Mesenchymal stem cell (in vitro differentiated cells and primary cell): ENCODE measurements at regions not wholly inside any gene's neighbourhood (a gene's known extent, or its start where the extent isn't known, plus 50 kb on each side); places are given as distances from the start of the nearest gene placed in this dataset.

Source experiments
- DNase-seq: peaks from one replicate; pipeline ENCODE4 v3.0.0-alpha.2; 2013
- H2AFZ ChIP-seq: one replicate; pipeline ENCODE4 v1.6.1; 2013; ENCODE audit warnings: low read depth, mild to moderate bottlenecking, control low read depth, inconsistent platforms, low read length, moderate library complexity
- H2AK5ac ChIP-seq: 2 replicates; pipeline ENCODE4 v1.6.1; 2013; ENCODE audit warnings: low read length, moderate library complexity, mild to moderate bottlenecking, inconsistent platforms; ENCODE audit not compliant: severe bottlenecking
- H2BK120ac ChIP-seq: one replicate; pipeline ENCODE4 v1.6.1; 2013; ENCODE audit warnings: low read depth, mild to moderate bottlenecking, inconsistent platforms, low read length, moderate library complexity
- H2BK12ac ChIP-seq, 2 experiments: one replicate each; pipeline ENCODE4 v1.6.1; 2013; ENCODE audit warnings: inconsistent platforms in 2 of 2, low read length in 2 of 2, mild to moderate bottlenecking in 2 of 2, moderate library complexity in 2 of 2, control low read depth in 1 of 2
- H2BK15ac ChIP-seq: one replicate; pipeline ENCODE4 v1.6.1; 2013; ENCODE audit warnings: mild to moderate bottlenecking, low read depth, inconsistent platforms; ENCODE audit not compliant: poor library complexity, severe bottlenecking
- H2BK5ac ChIP-seq: 2 replicates; pipeline ENCODE4 v1.6.1; 2013; ENCODE audit warnings: low read depth, mild to moderate bottlenecking, low read length, control low read depth, inconsistent platforms; ENCODE audit not compliant: poor library complexity, severe bottlenecking
- H3K14ac ChIP-seq, 2 experiments: one replicate each; pipeline ENCODE4 v1.6.1; 2013; ENCODE audit warnings: inconsistent platforms in 2 of 2, low read length in 2 of 2, control low read depth in 1 of 2, mild to moderate bottlenecking in 1 of 2, moderate library complexity in 1 of 2
- H3K18ac ChIP-seq, 2 experiments: one replicate each; pipeline ENCODE4 v1.6.1; 2013; ENCODE audit warnings: inconsistent platforms in 2 of 2, low read length in 2 of 2, control low read depth in 1 of 2, low read depth in 1 of 2, mild to moderate bottlenecking in 1 of 2
- H3K23ac ChIP-seq, 2 experiments: one replicate each; pipeline ENCODE4 v1.6.1; 2013; ENCODE audit warnings: inconsistent platforms in 2 of 2, low read length in 2 of 2, mild to moderate bottlenecking in 2 of 2, moderate library complexity in 2 of 2, control low read depth in 1 of 2
- H3K27ac ChIP-seq: 2 replicates; pipeline ENCODE4 v1.5.1; 2013; ENCODE audit warnings: mild to moderate bottlenecking, moderate library complexity, low read length, control low read depth, inconsistent platforms; ENCODE audit not compliant: poor library complexity, severe bottlenecking
- H3K27me3 ChIP-seq, 2 experiments: 2 replicates each; pipeline versions ENCODE4 v1.6.1 to v1.7.0; 2013; ENCODE audit warnings: low read length in 2 of 2, mild to moderate bottlenecking in 2 of 2, moderate library complexity in 2 of 2, control low read depth in 1 of 2, inconsistent platforms in 1 of 2; ENCODE audit not compliant: control insufficient read depth in 1 of 2, insufficient read depth in 1 of 2
- H3K36me3 ChIP-seq, 2 experiments: 2 replicates each; pipeline versions ENCODE4 v1.6.1 to v1.7.0; 2013; ENCODE audit warnings: low read length in 2 of 2, control low read depth in 1 of 2, inconsistent platforms in 1 of 2, low read depth in 1 of 2, mild to moderate bottlenecking in 1 of 2; ENCODE audit not compliant: insufficient read depth in 2 of 2, control insufficient read depth in 1 of 2
- H3K4ac ChIP-seq, 2 experiments: one replicate each; pipeline ENCODE4 v1.6.1; 2013; ENCODE audit warnings: inconsistent platforms in 2 of 2, low read length in 2 of 2, mild to moderate bottlenecking in 2 of 2, moderate library complexity in 2 of 2, control low read depth in 1 of 2, low read depth in 1 of 2
- H3K4me1 ChIP-seq: 2 replicates; pipeline ENCODE4 v1.6.1; 2013; ENCODE audit warnings: low read depth, low read length, control low read depth; ENCODE audit not compliant: control insufficient read depth, insufficient read depth
- H3K4me2 ChIP-seq: 2 replicates; pipeline ENCODE4 v1.6.1; 2013; ENCODE audit warnings: low read length, mild to moderate bottlenecking, inconsistent platforms; ENCODE audit not compliant: poor library complexity, severe bottlenecking
- H3K4me3 ChIP-seq, 2 experiments: 2 replicates each; pipeline versions ENCODE4 v1.5.1 to v1.7.0; 2013; ENCODE audit warnings: low read length in 2 of 2, mild to moderate bottlenecking in 2 of 2, control low read depth in 1 of 2, low read depth in 1 of 2; ENCODE audit not compliant: insufficient read depth in 1 of 2
- H3K79me1 ChIP-seq: replicated peaks from 2 replicates; pipeline ENCODE4 v1.6.1; 2013; ENCODE audit warnings: mild to moderate bottlenecking, control low read depth, low read length, inconsistent platforms; ENCODE audit not compliant: poor library complexity, severe bottlenecking
- H3K9ac ChIP-seq: 2 replicates; pipeline ENCODE4 v1.7.0; 2013; ENCODE audit warnings: mild to moderate bottlenecking, low read length, moderate library complexity
- H3K9me3 ChIP-seq: 2 replicates; pipeline ENCODE4 v1.7.0; 2013; ENCODE audit warnings: mild to moderate bottlenecking, low read length; ENCODE audit not compliant: control insufficient read depth
- H4K8ac ChIP-seq: one replicate; pipeline ENCODE4 v1.6.1; 2013; ENCODE audit warnings: inconsistent platforms, mild to moderate bottlenecking, low read length, moderate library complexity
- H4K91ac ChIP-seq: one replicate; pipeline ENCODE4 v1.6.1; 2013; ENCODE audit warnings: mild to moderate bottlenecking, low read length, inconsistent platforms
- WGBS: methylation state at CpG from one replicate; pipeline ENCODE4 v1.1.7; 2013; ENCODE audit warnings: mixed read lengths; 5-methylcytosine and 5-hydroxymethylcytosine counted together

- H3K27me3 ChIP-seq: peaks cover 0 to 7% of the 10 kb centered on the region in 2 experiments
- H3K14ac ChIP-seq: no peak overlapping the region
- no peak overlapping the region for H2BK120ac ChIP-seq
- no peaks in the 10 kb centered on the region for H3K79me1 ChIP-seq
- no peak overlapping the region for H3K9ac ChIP-seq
- no peak for DNase-seq
- no peak overlapping the region for H3K4me2 ChIP-seq
- no peak overlapping the region for H4K91ac ChIP-seq
- no peak overlapping the region for H2AK5ac ChIP-seq
- no peaks in the 10 kb centered on the region for H3K9me3 ChIP-seq
- no peak overlapping the region for H3K4me3 ChIP-seq
- no peak overlapping the region for H4K8ac ChIP-seq
- no peak overlapping the region for H3K27ac ChIP-seq
- no peaks in the 10 kb centered on the region for H3K4me1 ChIP-seq
- H3K18ac ChIP-seq: no peak overlapping the region
- H2AFZ ChIP-seq: no peak overlapping the region
- H2BK5ac ChIP-seq: no peak overlapping the region
- H3K23ac ChIP-seq: no peak overlapping the region
- no CpG with 5 or more reads among the region's 3 CpGs for WGBS
- H2BK12ac ChIP-seq: no peak overlapping the region
- H3K36me3 ChIP-seq: no peaks in the 10 kb centered on the region
- H3K4ac ChIP-seq: no peak overlapping the region
- no peak overlapping the region for H2BK15ac ChIP-seq
These were observed 237.8 kb upstream of the RHOBTB1 start for GRCh38 chr10:61181832-61182231.

GRCh38 chr10:61179771-61180170 lies 235.8 kb upstream of the RHOBTB1 start:
- no peaks in the 10 kb centered on the region for H3K36me3 ChIP-seq
- peaks cover 0 to 4% of the 10 kb centered on the region in 2 experiments for H3K27me3 ChIP-seq
- no peak overlapping the region for H2BK15ac ChIP-seq
- no peak for DNase-seq
- H2BK12ac ChIP-seq: no peak overlapping the region
- H2AK5ac ChIP-seq: no peak overlapping the region
- H3K9me3 ChIP-seq: no peaks in the 10 kb centered on the region
- no peak overlapping the region for H2AFZ ChIP-seq
- no peak overlapping the region for H3K23ac ChIP-seq
- H3K79me1 ChIP-seq: no peaks in the 10 kb centered on the region
- no peak overlapping the region for H3K4me2 ChIP-seq
- no peak overlapping the region for H4K8ac ChIP-seq
- no peak overlapping the region for H3K9ac ChIP-seq
- WGBS: 75% methylated on average over 3 of the region's 3 CpGs
- H2BK120ac ChIP-seq: no peak overlapping the region
- no peak overlapping the region for H4K91ac ChIP-seq
- no peak overlapping the region for H3K27ac ChIP-seq
- H2BK5ac ChIP-seq: no peak overlapping the region
- no peaks in the 10 kb centered on the region for H3K4me1 ChIP-seq
- H3K18ac ChIP-seq: no peak overlapping the region
- no peak overlapping the region for H3K4ac ChIP-seq
- H3K4me3 ChIP-seq: no peak overlapping the region
- H3K14ac ChIP-seq: no peak overlapping the region

GRCh38 chr10:61176424-61176823 lies 232.4 kb upstream of the RHOBTB1 start:
- H2BK12ac ChIP-seq: no peak overlapping the region
- no peak overlapping the region for H4K8ac ChIP-seq
- H3K9me3 ChIP-seq: no peaks in the 10 kb centered on the region
- H3K79me1 ChIP-seq: no peaks in the 10 kb centered on the region
- no peak overlapping the region for H3K4me3 ChIP-seq
- no peak overlapping the region for H2BK5ac ChIP-seq
- H3K27ac ChIP-seq: no peak overlapping the region
- no peak overlapping the region for H3K18ac ChIP-seq
- no peak overlapping the region for H3K23ac ChIP-seq
- no peak overlapping the region for H3K4ac ChIP-seq
- no peak overlapping the region for H3K14ac ChIP-seq
- no peak overlapping the region for H2BK15ac ChIP-seq
- no peak overlapping the region for H3K9ac ChIP-seq
- H3K4me2 ChIP-seq: no peak overlapping the region
- H3K4me1 ChIP-seq: no peaks in the 10 kb centered on the region
- H3K36me3 ChIP-seq: no peaks in the 10 kb centered on the region
- H2AK5ac ChIP-seq: no peak overlapping the region
- no peak overlapping the region for H2AFZ ChIP-seq
- H3K27me3 ChIP-seq: peaks cover 0 to 15% of the 10 kb centered on the region in 2 experiments
- H2BK120ac ChIP-seq: no peak overlapping the region
- 86% methylated on average over 2 of the region's 3 CpGs for WGBS
- no peak for DNase-seq
- H4K91ac ChIP-seq: no peak overlapping the region

- Histone ChIP-seq H3K14ac (no peak overlapping the region), H3K4me1 (no peaks in the 10 kb centered on the region), H3K36me3 (no peaks in the 10 kb centered on the region), H3K27ac (no peak overlapping the region), H3K9ac (no peak overlapping the region), H3K27me3 (peaks cover 0 to 26% of the 10 kb centered on the region in 2 experiments), H3K18ac (no peak overlapping the region), H2BK12ac (no peak overlapping the region), H2BK120ac (no peak overlapping the region), H3K79me1 (no peaks in the 10 kb centered on the region), H4K8ac (no peak overlapping the region), H2BK5ac (no peak overlapping the region), H4K91ac (no peak overlapping the region), H3K9me3 (no peaks in the 10 kb centered on the region), H3K4ac (no peak overlapping the region), H3K4me2 (no peak overlapping the region), H2AK5ac (no peak overlapping the region), H3K4me3 (no peak overlapping the region), H2BK15ac (no peak overlapping the region), H2AFZ (no peak overlapping the region), H3K23ac (no peak overlapping the region)
- DNase-seq: no peak
These were observed 231.3 kb upstream of the RHOBTB1 start for GRCh38 chr10:61175316-61175715.
